ENCODE measurements at regions not wholly inside any gene's neighbourhood (a gene's known extent, or its start where the extent isn't known, plus 50 kb on each side); places are given as distances from the start of the nearest gene placed in this dataset.

GRCh38 chr7:136339464-136339863 is 362.3 kb upstream of the MTPN start:
- no peak for TF ChIP-seq CTCF (IDR thresholded peaks at IDR 0.05)
- no peak for TF ChIP-seq KDM1A (IDR thresholded peaks at IDR 0.05; ENCODE audit: low read depth)
